Naive thymus-derived CD4-positive, alpha-beta T cell (primary cell): ENCODE measurements at regions not wholly inside any gene's neighbourhood (a gene's known extent, or its start where the extent isn't known, plus 50 kb on each side); places are given as distances from the start of the nearest gene placed in this dataset.

Experiments used
- ATAC-seq: fragments of 150-1000 bp; cut with Tn5 transposase; 2 replicates; pipeline ENCODE4 v1.10.0; 2021; ENCODE audit warnings: mild to moderate bottlenecking, moderate library complexity
- CTCF ChIA-PET: fragments of 350-600 bp; sonication (Branson Sonifier 250); formaldehyde crosslinking; loops from one replicate; lab custom pipeline; 2021; ENCODE audit warnings: antibody characterized with exemption; lab: Charles Lee
- POLR2A ChIA-PET: fragments of 350-600 bp; sonication (Branson Sonifier 250); formaldehyde crosslinking; loops from one replicate; lab custom pipeline; 2021; ENCODE audit warnings: antibody characterized with exemption, inconsistent platforms; lab: Charles Lee
- DNase-seq, 9 donors: peaks; one replicate each; pipeline versions ENCODE4 v3.0.0 to v3.0.0-alpha.2; 2020 to 2022; ENCODE audit warnings: mixed read lengths in 1 of 9
- H3K27ac ChIP-seq: one replicate; pipeline ENCODE4 v1.7.0; 2013; ENCODE audit warnings: mild to moderate bottlenecking, low read depth, low read length, moderate library complexity
- H3K27me3 ChIP-seq, 2 donors: one replicate each; pipeline ENCODE4 v1.7.0; 2013; ENCODE audit warnings: low read length in 2 of 2, mild to moderate bottlenecking in 2 of 2, moderate library complexity in 2 of 2; ENCODE audit not compliant: control insufficient read depth in 2 of 2, insufficient read depth in 2 of 2
- H3K36me3 ChIP-seq, 3 experiments: 1 replicate in 2 of 3; 2 replicates in 1 of 3; pipeline ENCODE4 v1.7.0; 2013; ENCODE audit warnings: low read length in 3 of 3, mild to moderate bottlenecking in 3 of 3, moderate library complexity in 1 of 3; ENCODE audit not compliant: insufficient read depth in 3 of 3, control insufficient read depth in 2 of 3
- H3K4me1 ChIP-seq, 2 donors: one replicate each; pipeline ENCODE4 v1.7.0; 2013; ENCODE audit warnings: low read length in 2 of 2, mild to moderate bottlenecking in 2 of 2, moderate library complexity in 1 of 2; ENCODE audit not compliant: control insufficient read depth in 2 of 2, insufficient read depth in 2 of 2
- H3K4me3 ChIP-seq: 2 replicates; pipeline ENCODE4 v1.7.0; 2013; ENCODE audit warnings: mild to moderate bottlenecking, low read length
- H3K9me3 ChIP-seq, 3 experiments: 1 replicate in 2 of 3; 2 replicates in 1 of 3; pipeline ENCODE4 v1.7.0; 2013; ENCODE audit warnings: low read length in 3 of 3; ENCODE audit not compliant: control insufficient read depth in 2 of 3
- H3K27ac Mint-ChIP-seq, 9 donors: one replicate each; pipeline ENCODE4 v1.8.0; 2020 to 2022; ENCODE audit warnings: mixed read lengths in 9 of 9, mild to moderate bottlenecking in 8 of 9, moderate library complexity in 5 of 9, inconsistent platforms in 2 of 9
- H3K27me3 Mint-ChIP-seq, 5 donors: one replicate each; pipeline ENCODE4 v1.8.0; 2021 to 2022; ENCODE audit warnings: mixed read lengths in 5 of 5, mild to moderate bottlenecking in 1 of 5
- H3K36me3 Mint-ChIP-seq, 5 donors: one replicate each; pipeline ENCODE4 v1.8.0; 2020 to 2022; ENCODE audit warnings: mixed read lengths in 5 of 5, mild to moderate bottlenecking in 3 of 5, inconsistent platforms in 1 of 5
- H3K4me1 Mint-ChIP-seq, 7 donors: one replicate each; pipeline ENCODE4 v1.8.0; 2020 to 2022; ENCODE audit warnings: mixed read lengths in 7 of 7, mild to moderate bottlenecking in 3 of 7, inconsistent platforms in 1 of 7
- H3K4me3 Mint-ChIP-seq, 10 donors: one replicate each; pipeline ENCODE4 v1.8.0; 2020 to 2022; ENCODE audit warnings: mild to moderate bottlenecking in 10 of 10, mixed read lengths in 10 of 10, moderate library complexity in 6 of 10, inconsistent platforms in 2 of 10
- H3K9me3 Mint-ChIP-seq, 11 donors: one replicate each; pipeline ENCODE4 v1.8.0; 2020 to 2022; ENCODE audit warnings: mixed read lengths in 11 of 11, mild to moderate bottlenecking in 4 of 11, inconsistent platforms in 1 of 11, moderate library complexity in 1 of 11
- intact Hi-C, 2 donors: fragments of 100-400 bp; cut with micrococcal nuclease; formaldehyde crosslinking; loops; one replicate each; pipeline ENCODE4 v1.15.1; 2023

DNA sequence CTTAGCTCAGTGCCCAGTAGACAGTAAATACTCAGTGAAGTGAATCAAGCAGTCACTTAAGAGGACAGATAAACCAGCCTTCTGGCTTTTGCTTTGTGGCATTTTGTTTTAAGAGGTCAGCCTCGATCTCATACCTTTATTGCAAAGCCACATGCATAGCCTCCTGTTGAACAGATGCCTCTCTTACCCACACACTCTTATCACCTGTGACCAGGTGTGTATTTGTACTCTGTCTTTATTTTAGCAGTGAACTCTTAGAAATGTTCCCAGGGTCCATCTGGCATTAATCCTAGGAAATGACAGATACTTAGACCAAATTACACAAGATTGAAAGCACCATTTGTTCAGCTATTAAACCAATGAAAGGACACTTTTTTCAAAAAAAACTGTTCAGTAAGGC lies 1426.5 kb downstream of the CDH11 start:
- intact Hi-C loops: no loop called here
- no peak overlapping the region for H3K4me3 ChIP-seq
- H3K4me1 ChIP-seq: no peaks in the 10 kb centered on the region
- Mint-ChIP-seq H3K36me3 (no peaks in the 10 kb centered on the region), H3K9me3 (peaks cover 0 to 35% (median 14%) of the 10 kb centered on the region in 11 donors), H3K27me3 (no peaks in the 10 kb centered on the region), H3K27ac (no peak overlapping the region), H3K4me3 (no peak overlapping the region), H3K4me1 (no peaks in the 10 kb centered on the region)
- CTCF ChIA-PET: no interaction called here
- H3K9me3 ChIP-seq: no peaks in the 10 kb centered on the region
- DNase-seq: no peak
- no peak for ATAC-seq
- no peaks in the 10 kb centered on the region for H3K36me3 ChIP-seq
- no peaks in the 10 kb centered on the region for H3K27me3 ChIP-seq
- H3K27ac ChIP-seq: no peak overlapping the region
- POLR2A ChIA-PET: no interaction called here

DNA sequence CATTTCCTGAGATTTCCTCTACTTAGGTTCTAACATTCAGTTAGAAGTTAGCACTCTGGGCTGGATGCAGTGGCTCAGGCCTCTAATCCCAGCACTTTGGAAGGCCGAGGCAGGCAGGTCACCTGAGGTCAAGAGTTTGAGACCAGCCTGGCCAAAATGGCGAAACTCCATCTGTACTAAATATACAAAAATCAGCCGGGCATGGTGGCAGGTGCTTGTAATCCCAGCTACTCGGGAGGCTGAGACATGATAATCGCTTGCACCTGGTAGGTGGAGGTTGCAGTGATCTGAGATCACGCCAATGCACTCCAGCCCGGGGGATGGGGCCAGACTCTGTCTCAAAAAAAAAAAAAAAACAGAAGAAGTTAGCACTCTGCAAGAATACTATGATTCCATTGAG lies 1430.9 kb downstream of the CDH11 start:
- no peaks in the 10 kb centered on the region for H3K27me3 Mint-ChIP-seq
- H3K4me3 Mint-ChIP-seq: no peak overlapping the region
- no peak overlapping the region for H3K4me3 ChIP-seq
- H3K4me1 Mint-ChIP-seq: no peaks in the 10 kb centered on the region
- no peak overlapping the region for H3K27ac Mint-ChIP-seq
- H3K9me3 Mint-ChIP-seq: peaks cover 0 to 38% (median 17%) of the 10 kb centered on the region in 11 donors
- H3K27me3 ChIP-seq: no peaks in the 10 kb centered on the region
- no peak for DNase-seq
- H3K36me3 ChIP-seq: no peaks in the 10 kb centered on the region
- intact Hi-C loops: no loop called here
- H3K9me3 ChIP-seq: no peaks in the 10 kb centered on the region
- no peak for ATAC-seq
- no peaks in the 10 kb centered on the region for H3K36me3 Mint-ChIP-seq
- POLR2A ChIA-PET: no interaction called here
- H3K27ac ChIP-seq: no peak overlapping the region
- CTCF ChIA-PET: no interaction called here
- no peaks in the 10 kb centered on the region for H3K4me1 ChIP-seq

GRCh38 chr16:63690267-63690666 lies 1431.6 kb downstream of the CDH11 start:
- H3K36me3 Mint-ChIP-seq: no peaks in the 10 kb centered on the region
- no peak for DNase-seq
- peaks cover 0 to 5% (median 0%) of the 10 kb centered on the region in 3 experiments for H3K9me3 ChIP-seq
- no peaks in the 10 kb centered on the region for H3K27me3 Mint-ChIP-seq
- H3K9me3 Mint-ChIP-seq: peaks cover 0 to 44% (median 19%) of the 10 kb centered on the region in 11 donors
- ChIA-PET CTCF (no interaction called here), POLR2A (no interaction called here)
- no peak overlapping the region for H3K4me3 Mint-ChIP-seq
- H3K36me3 ChIP-seq: no peaks in the 10 kb centered on the region
- H3K27ac ChIP-seq: no peak overlapping the region
- no peaks in the 10 kb centered on the region for H3K4me1 ChIP-seq
- H3K4me3 ChIP-seq: no peak overlapping the region
- H3K27ac Mint-ChIP-seq: no peak overlapping the region
- ATAC-seq: no peak
- no peaks in the 10 kb centered on the region for H3K27me3 ChIP-seq
- intact Hi-C loops: no loop called here
- no peaks in the 10 kb centered on the region for H3K4me1 Mint-ChIP-seq

- Mint-ChIP-seq H3K36me3 (no peaks in the 10 kb centered on the region), H3K4me1 (no peaks in the 10 kb centered on the region), H3K27me3 (no peaks in the 10 kb centered on the region), H3K4me3 (no peak overlapping the region), H3K27ac (no peak overlapping the region), H3K9me3 (peaks cover 4 to 43% (median 19%) of the 10 kb centered on the region in 11 donors)
- intact Hi-C loops: no loop called here
- no peaks in the 10 kb centered on the region for H3K36me3 ChIP-seq
- H3K27me3 ChIP-seq: no peaks in the 10 kb centered on the region
- ChIA-PET CTCF (no interaction called here), POLR2A (no interaction called here)
- ATAC-seq (no peak), DNase-seq (no peak)
- H3K4me3 ChIP-seq: no peak overlapping the region
- H3K27ac ChIP-seq: no peak overlapping the region
- H3K4me1 ChIP-seq: no peaks in the 10 kb centered on the region
- peaks cover 0 to 9% (median 0%) of the 10 kb centered on the region in 3 experiments for H3K9me3 ChIP-seq
Measured at GRCh38 chr16:63689068-63689467, 1432.8 kb downstream of the CDH11 start.

DNA sequence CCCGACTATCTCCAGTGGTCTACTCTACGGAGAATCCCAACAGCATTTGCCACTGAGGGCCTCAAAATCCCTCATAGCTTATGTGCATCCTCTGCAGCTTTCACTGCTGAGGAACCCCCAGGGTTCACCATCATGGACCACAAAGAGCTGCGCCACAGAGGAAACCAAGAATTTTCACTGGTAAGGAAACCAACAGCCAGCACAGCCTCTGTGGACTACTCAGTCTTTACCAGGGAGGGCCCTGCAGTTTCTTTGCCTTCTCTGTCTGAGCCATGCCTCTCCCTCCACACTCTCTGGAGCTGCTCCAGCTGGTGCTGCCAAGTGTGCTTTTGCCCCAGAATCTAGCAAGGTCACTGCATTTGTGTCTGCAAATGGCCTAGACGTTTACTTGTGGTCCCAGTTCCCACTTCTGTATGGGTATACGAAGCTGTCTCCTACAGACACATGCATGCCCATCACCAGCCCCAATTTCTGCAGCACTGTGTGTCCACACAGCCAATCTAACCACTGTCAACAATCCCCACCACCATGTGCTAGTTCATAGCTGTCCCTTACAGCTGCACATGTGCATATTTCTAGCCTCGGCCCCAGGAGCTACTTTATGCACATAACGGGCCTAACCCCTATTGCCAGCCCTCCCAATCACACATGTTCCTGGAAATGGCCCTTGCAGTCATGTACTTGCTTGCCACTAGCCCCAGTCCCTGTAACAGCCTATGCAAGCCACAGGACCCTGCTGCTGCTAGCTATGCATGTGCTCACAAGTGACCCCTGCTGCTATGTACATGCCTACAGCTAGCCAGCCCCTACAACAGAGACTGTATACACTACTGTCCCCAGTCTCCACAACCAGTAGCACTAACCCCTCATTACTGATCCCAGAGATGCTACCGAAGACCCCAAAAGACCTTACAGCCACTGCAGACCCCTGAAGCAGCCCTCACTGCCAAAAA lies 1437.4 kb downstream of the CDH11 start:
- H3K4me1 Mint-ChIP-seq: no peaks in the 10 kb centered on the region
- H3K9me3 Mint-ChIP-seq: peaks cover 6 to 40% (median 19%) of the 10 kb centered on the region in 11 donors
- no peaks in the 10 kb centered on the region for H3K4me1 ChIP-seq
- no peak overlapping the region for H3K27ac Mint-ChIP-seq
- no peak overlapping the region for H3K4me3 Mint-ChIP-seq
- no peaks in the 10 kb centered on the region for H3K36me3 ChIP-seq
- DNase-seq (no peak), ATAC-seq (no peak)
- H3K27me3 ChIP-seq: no peaks in the 10 kb centered on the region
- H3K4me3 ChIP-seq: no peak overlapping the region
- H3K27ac ChIP-seq: no peak overlapping the region
- H3K36me3 Mint-ChIP-seq: no peaks in the 10 kb centered on the region
- intact Hi-C loops: no loop called here
- POLR2A ChIA-PET: no interaction called here
- peaks cover 0 to 9% (median 0%) of the 10 kb centered on the region in 3 experiments for H3K9me3 ChIP-seq
- CTCF ChIA-PET: no interaction called here
- no peaks in the 10 kb centered on the region for H3K27me3 Mint-ChIP-seq

- Histone ChIP-seq H3K4me1 (no peaks in the 10 kb centered on the region), H3K9me3 (peaks cover 0 to 9% (median 0%) of the 10 kb centered on the region in 3 experiments), H3K27ac (no peak overlapping the region), H3K36me3 (no peaks in the 10 kb centered on the region), H3K27me3 (no peaks in the 10 kb centered on the region), H3K4me3 (no peak overlapping the region)
- no peaks in the 10 kb centered on the region for H3K27me3 Mint-ChIP-seq
- H3K9me3 Mint-ChIP-seq: peaks cover 8 to 51% (median 17%) of the 10 kb centered on the region in 11 donors
- ChIA-PET POLR2A (no interaction called here), CTCF (no interaction called here)
- H3K4me1 Mint-ChIP-seq: no peaks in the 10 kb centered on the region
- DNase-seq (no peak), ATAC-seq (no peak)
- intact Hi-C loops: no loop called here
- no peaks in the 10 kb centered on the region for H3K36me3 Mint-ChIP-seq
- no peak overlapping the region for H3K27ac Mint-ChIP-seq
- no peak overlapping the region for H3K4me3 Mint-ChIP-seq
Measured at GRCh38 chr16:63682844-63683243, 1439.0 kb downstream of the CDH11 start.

DNA sequence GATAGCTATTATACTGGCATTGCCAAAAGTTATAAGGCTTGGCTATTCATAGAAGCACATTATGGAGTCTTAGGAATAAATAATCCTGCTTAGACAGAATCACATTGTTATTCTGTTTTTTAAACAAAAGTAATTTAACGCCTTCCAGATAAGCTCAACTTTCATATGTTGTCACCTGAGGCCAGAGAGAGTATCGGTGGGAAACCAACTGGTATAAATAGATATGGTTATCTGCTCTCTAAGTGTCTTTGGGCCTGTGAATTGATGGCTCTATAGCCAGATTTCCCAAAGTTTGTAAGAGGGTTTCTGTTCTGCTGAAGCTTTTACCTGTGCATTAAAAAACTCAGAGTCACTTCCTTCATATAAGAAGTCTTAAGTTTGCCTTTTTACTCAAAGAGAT lies 1449.4 kb downstream of the CDH11 start:
- Mint-ChIP-seq H3K4me3 (no peak overlapping the region), H3K27me3 (no peaks in the 10 kb centered on the region), H3K36me3 (peaks cover 0 to 4% (median 0%) of the 10 kb centered on the region in 5 donors), H3K27ac (no peak overlapping the region), H3K9me3 (peaks cover 1 to 36% (median 11%) of the 10 kb centered on the region in 11 donors), H3K4me1 (peaks cover 0 to 4% (median 0%) of the 10 kb centered on the region in 7 donors)
- DNase-seq (no peak), ATAC-seq (no peak)
- H3K36me3 ChIP-seq: no peaks in the 10 kb centered on the region
- intact Hi-C loops: no loop called here
- H3K9me3 ChIP-seq: peaks cover 0 to 5% (median 0%) of the 10 kb centered on the region in 3 experiments
- CTCF ChIA-PET: no interaction called here
- H3K27ac ChIP-seq: no peak overlapping the region
- H3K4me3 ChIP-seq: no peak overlapping the region
- POLR2A ChIA-PET: no interaction called here
- H3K4me1 ChIP-seq: no peaks in the 10 kb centered on the region
- no peaks in the 10 kb centered on the region for H3K27me3 ChIP-seq
